Bronchial epithelial cell (primary cell): ENCODE measurements at regions not wholly inside any gene's neighbourhood (a gene's known extent, or its start where the extent isn't known, plus 50 kb on each side); places are given as distances from the start of the nearest gene placed in this dataset.
A peak's percentile ranks its signal among the peaks of the same experiment; 100 is the strongest.
"Not testable (repeated sequence)": the region's sequence is repeated elsewhere in the genome, so short reads cannot be mapped to it uniquely, and the experiment has no call there.

ENCODE experiments used
- DNase-seq: peaks from one replicate; pipeline ENCODE4 v3.0.0-alpha.2; 2010; ENCODE audit warnings: low read depth
- FAIRE-seq: peaks from 2 replicates; lab custom pipeline; 2011; peaks lifted over from hg19 to GRCh38; lab: Jason Lieb, UNC
- H3K27me3 ChIP-seq: 2 replicates; pipeline ENCODE4 v1.5.1; 2011; ENCODE audit warnings: low read length; ENCODE audit not compliant: control insufficient read depth, insufficient read depth
- H3K36me3 ChIP-seq: 2 replicates; pipeline ENCODE4 v1.5.1; 2011; ENCODE audit warnings: low read length; ENCODE audit not compliant: control insufficient read depth, insufficient read depth
- H3K4me3 ChIP-seq: 2 replicates; pipeline ENCODE4 v1.5.1; 2011; ENCODE audit warnings: mild to moderate bottlenecking, low read depth, low read length, control low read depth
- CTCF ChIP-seq: IDR thresholded peaks from 2 replicates; pipeline ENCODE4 v1.5.1; 2011; ENCODE audit warnings: mild to moderate bottlenecking, moderate library complexity, low read length, control low read depth, inconsistent platforms; ENCODE audit not compliant: insufficient read depth, severe bottlenecking

- no peaks in the 10 kb centered on the region for H3K36me3 ChIP-seq
Observed at GRCh38 chr10:34884272-34884952, 69.3 kb upstream of the PARD3 start.

GRCh38 chr10:34880817-34881216 is 65.7 kb upstream of the PARD3 start:
- H3K36me3 ChIP-seq = no peaks in the 10 kb centered on the region
- no peak overlapping the region for H3K4me3 ChIP-seq
- H3K27me3 ChIP-seq = no peaks in the 10 kb centered on the region
- no peak for TF ChIP-seq CTCF
- DNase-seq (no peak), FAIRE-seq (no peak)

More at GRCh38 chr10:34884272-34884952, 69.3 kb upstream of the PARD3 start:
- FAIRE-seq (no peak), DNase-seq (peak; percentile 73)
- Histone ChIP-seq H3K4me3 (no peak overlapping the region), H3K27me3 (no peaks in the 10 kb centered on the region)
- no peak for TF ChIP-seq CTCF

- not testable (repeated sequence) for H3K36me3 ChIP-seq, H3K27me3 ChIP-seq, FAIRE-seq, DNase-seq, H3K4me3 ChIP-seq
Observed at GRCh38 chr10:34878651-34879050, 63.6 kb upstream of the PARD3 start.

GRCh38 chr10:34875061-34875460 is 60.0 kb upstream of the PARD3 start:
- Histone ChIP-seq H3K4me3 (no peak overlapping the region), H3K27me3 (no peaks in the 10 kb centered on the region), H3K36me3 (no peaks in the 10 kb centered on the region)
- FAIRE-seq (no peak), DNase-seq (no peak)
- no peak for TF ChIP-seq CTCF

- DNase-seq (no peak), FAIRE-seq (no peak)
- no peak for TF ChIP-seq CTCF
- no peaks in the 10 kb centered on the region for H3K27me3 ChIP-seq
- H3K36me3 ChIP-seq = no peaks in the 10 kb centered on the region
- H3K4me3 ChIP-seq = no peak overlapping the region
Observed at GRCh38 chr10:34872820-34873219, 57.7 kb upstream of the PARD3 start.

- no peaks in the 10 kb centered on the region for H3K27me3 ChIP-seq
- H3K4me3 ChIP-seq = no peak overlapping the region
- TF ChIP-seq CTCF = no peak
- no peaks in the 10 kb centered on the region for H3K36me3 ChIP-seq
- no peak for DNase-seq
- peak; percentile 58 for FAIRE-seq
Observed at GRCh38 chr10:34869135-34869836, 54.2 kb upstream of the PARD3 start.
